ENCODE measurements at regions not wholly inside any gene's neighbourhood (a gene's known extent, or its start where the extent isn't known, plus 50 kb on each side); places are given as distances from the start of the nearest gene placed in this dataset.

- no peak for TF ChIP-seq ZZZ3 (CRISPR knock-in tag; IDR thresholded peaks at IDR 0.05; ENCODE audit: borderline replicate concordance)
- TF ChIP-seq HCFC1 (IDR thresholded peaks at IDR 0.05; ENCODE audit: low read depth, low read length) = no peak
- no peak for TF ChIP-seq ZBTB10 (CRISPR knock-in tag; IDR thresholded peaks at IDR 0.05; ENCODE audit: borderline replicate concordance)
- TF ChIP-seq ZNF780A (CRISPR knock-in tag; IDR thresholded peaks at IDR 0.05) = no peak
- no peak for TF ChIP-seq CHD4 (IDR thresholded peaks at IDR 0.05; ENCODE audit: borderline replicate concordance, low read length)
- TF ChIP-seq TCF7L2 (IDR thresholded peaks at IDR 0.05; ENCODE audit: low read depth, low read length) = no peak
- TF ChIP-seq CHD2 (IDR thresholded peaks at IDR 0.05; ENCODE audit: low read depth, low read length) = no peak
- no peak for TF ChIP-seq NFYC (CRISPR knock-in tag; IDR thresholded peaks at IDR 0.05)
- no peak for TF ChIP-seq ARNT (IDR thresholded peaks at IDR 0.05)
- no peak for TF ChIP-seq MLX (CRISPR knock-in tag; IDR thresholded peaks at IDR 0.05)
- no peak for TF ChIP-seq MAFK (conservative IDR thresholded peaks at IDR 0.05 in 1 of 2, IDR thresholded peaks at IDR 0.05 in 1 of 2; ENCODE audit: low read length in 2 of 2)
- TF ChIP-seq MEIS1 (CRISPR knock-in tag; IDR thresholded peaks at IDR 0.05; ENCODE audit: borderline replicate concordance) = no peak
- no peak for TF ChIP-seq POLR2AphosphoS5 (IDR thresholded peaks at IDR 0.05; ENCODE audit: low read depth, low read length)
Measured at GRCh38 chr18:78643004-78643403, 336.6 kb upstream of the SALL3 start.

Data from HepG2 (cell line).